Heart left ventricle (tissue), 16 donors: ENCODE measurements at regions not wholly inside any gene's neighbourhood (a gene's known extent, or its start where the extent isn't known, plus 50 kb on each side); places are given as distances from the start of the nearest gene placed in this dataset.

Source experiments
- ATAC-seq, 4 donors: fragments of 200-7000 bp; cut with Tn5 transposase; one replicate each; pipeline ENCODE4 v1.9.1; 2020 to 2022; ENCODE audit warnings: moderate library complexity in 4 of 4, mild to moderate bottlenecking in 3 of 4, moderate number of reproducible peaks in 1 of 4
- DNase-seq, 5 donors: peaks; one replicate each; pipeline ENCODE4 v3.0.0-alpha.2; 2020
- H3K27ac ChIP-seq, 12 donors: fragments of 200-600 bp; sonication (generic) in 4 of 12; one replicate each; pipeline versions ENCODE4 v1.5.0 to v1.8.0; 2016 to 2022; ENCODE audit warnings: mild to moderate bottlenecking in 2 of 12
- H3K27me3 ChIP-seq, 9 donors: fragments of 200-600 bp; sonication (generic) in 2 of 9; one replicate each; pipeline versions ENCODE4 v1.5.1 to v1.8.0; 2016 to 2022; ENCODE audit warnings: mild to moderate bottlenecking in 3 of 9
- H3K36me3 ChIP-seq, 9 donors: fragments of 200-600 bp; sonication (generic) in 2 of 9; one replicate each; pipeline versions ENCODE4 v1.5.0 to v1.8.0; 2018 to 2022; ENCODE audit warnings: mild to moderate bottlenecking in 2 of 9
- H3K4me1 ChIP-seq, 12 donors: fragments of 200-600 bp; sonication (generic) in 4 of 12; one replicate each; pipeline versions ENCODE4 v1.5.0 to v1.8.0; 2016 to 2022; ENCODE audit warnings: mild to moderate bottlenecking in 3 of 12
- H3K4me3 ChIP-seq, 12 donors: fragments of 200-600 bp; sonication (generic) in 4 of 12; one replicate each; pipeline versions ENCODE4 v1.5.0 to v1.8.0; 2017 to 2022; ENCODE audit warnings: mild to moderate bottlenecking in 9 of 12, moderate library complexity in 4 of 12
- H3K9me3 ChIP-seq, 12 donors: fragments of 200-600 bp; sonication (generic) in 4 of 12; one replicate each; pipeline versions ENCODE4 v1.5.0 to v1.8.0; 2016 to 2022; ENCODE audit warnings: mild to moderate bottlenecking in 1 of 12
- CTCF ChIP-seq, 12 donors: fragments of 200-600 bp; sonication (generic) in 4 of 12; IDR thresholded peaks; one replicate each; pipeline versions ENCODE4 v1.5.0 to v1.8.0; 2018 to 2022; ENCODE audit warnings: antibody characterized with exemption in 12 of 12, mild to moderate bottlenecking in 5 of 12
- POLR2A ChIP-seq, 2 donors: fragments of 450-650 bp; IDR thresholded peaks; one replicate each; pipeline ENCODE4 v1.6.1; 2017; ENCODE audit warnings: antibody characterized with exemption in 2 of 2, mild to moderate bottlenecking in 2 of 2, moderate library complexity in 2 of 2
- WGBS, 4 donors: extraction: QIAGEN DNeasy Blood & Tissue Kit in 2 of 4; methylation state at CpG; one replicate each; pipeline versions ENCODE4 v1.1.5 to v1.1.7; 2013 to 2018; 5-methylcytosine and 5-hydroxymethylcytosine counted together
- intact Hi-C, 10 donors: fragments of 100-400 bp; cut with DNase I; formaldehyde crosslinking; loops; one replicate each; pipeline versions ENCODE4 v1.11.1 to v1.14.2; 2022
- donor health status: ischemic (EF 13 %, LVEDD 7.1; RV severe dilation, severe dysfunction).
- donor health status: healthy with polysubstance abuse.
- donor health status: DM: no; HTN: yes; CAD: no.
- donor health status: DM: no; HTN: no; CAD: no.
- donor health status: ischemic (EF 25% LVEDD 6.9; RV normal size, moderate dysfunction).
- donor health status: ischemic (EF 25% LVEDD 5.7; RV mildly dilated, moderate dysfunction).
- donor health status: healthy.
- donor health status: DM: yes; HTN: yes; CAD: no.
- donor health status: ischemic (EF 35%, LVEDD 5.7; RV mildly dilated, moderate dysfunction).
- donor health status: nonischemic (EF 11% LVEDD 7.7; RV severe dilation, severe dysfunction).
- donor health status: DM: yes; HTN: yes; CAD: no.
- donor health status: PGD.
- donor health status: ischemic (EF 29% LVEDD 5.4; RV normal size, mild dysfunction).
- donor health status: nonischemic (EF 23%, LVEDD 6.1; RV moderate dilation, normal function).

GRCh38 chr10:55509168-55509567 is 708.1 kb upstream of the PCDH15 start:
- TF ChIP-seq CTCF (IDR thresholded peaks at IDR 0.05) (no peak), POLR2A (IDR thresholded peaks at IDR 0.05) (no peak)
- no peaks in the 10 kb centered on the region for H3K4me1 ChIP-seq
- H3K4me3 ChIP-seq = peak overlapping the region in 1 of 12 donors; percentile 17
- intact Hi-C loops = loop anchor here in 6 of 10 donors (10.0 kb wide), 4 partner anchors 224 to 424 kb away; no protein-coding TSS in a partner anchor
- H3K9me3 ChIP-seq = no peaks in the 10 kb centered on the region
- no peak overlapping the region for H3K27ac ChIP-seq
- no peaks in the 10 kb centered on the region for H3K36me3 ChIP-seq
- ATAC-seq = no peak
- peaks cover 0 to 2% (median 0%) of the 10 kb centered on the region in 9 donors for H3K27me3 ChIP-seq
- WGBS, 4 donors = 75 to 88% (median 83%) methylated on average over 4 of the region's 4 CpGs
- DNase-seq = no peak

- H3K36me3 ChIP-seq = no peaks in the 10 kb centered on the region
Measured at GRCh38 chr10:55500931-55501559, 700.0 kb upstream of the PCDH15 start.

GRCh38 chr10:55497893-55498499 is 697.0 kb upstream of the PCDH15 start:
- TF ChIP-seq CTCF (IDR thresholded peaks at IDR 0.05) (no peak), POLR2A (IDR thresholded peaks at IDR 0.05) (no peak)
- H3K27ac ChIP-seq = no peak overlapping the region
- ATAC-seq (no peak), DNase-seq (no peak)
- no peaks in the 10 kb centered on the region for H3K27me3 ChIP-seq
- intact Hi-C loops = loop anchor here in 2 of 10 donors (10.0 kb wide), 1 partner anchor 403 kb away; no protein-coding TSS in a partner anchor
- WGBS, 4 donors = 76 to 83% (median 80%) methylated on average over 4 of the region's 4 CpGs
- H3K9me3 ChIP-seq = peaks cover 0 to 7% (median 0%) of the 10 kb centered on the region in 12 donors
- H3K4me1 ChIP-seq = no peaks in the 10 kb centered on the region
- H3K36me3 ChIP-seq = no peaks in the 10 kb centered on the region
- no peak overlapping the region for H3K4me3 ChIP-seq

More at GRCh38 chr10:55500931-55501559, 700.0 kb upstream of the PCDH15 start:
- H3K27ac ChIP-seq = no peak overlapping the region
- no peak for TF ChIP-seq POLR2A (IDR thresholded peaks at IDR 0.05)
- TF ChIP-seq CTCF (IDR thresholded peaks at IDR 0.05) = peak; percentile 36 to 70 (median 57)
- H3K27me3 ChIP-seq = no peaks in the 10 kb centered on the region
- ATAC-seq (no peak), DNase-seq (peak in 1 of 5 donors; percentile 17)
- WGBS, 4 donors = 4 to 10% (median 8%) methylated on average over 1 of the region's 1 CpG
- no peaks in the 10 kb centered on the region for H3K9me3 ChIP-seq
- no peaks in the 10 kb centered on the region for H3K4me1 ChIP-seq
- intact Hi-C loops = loop anchor here in 8 of 10 donors (2.0 to 10.0 kb wide), 7 partner anchors 214 to 416 kb away; no protein-coding TSS in a partner anchor
- no peak overlapping the region for H3K4me3 ChIP-seq

DNA sequence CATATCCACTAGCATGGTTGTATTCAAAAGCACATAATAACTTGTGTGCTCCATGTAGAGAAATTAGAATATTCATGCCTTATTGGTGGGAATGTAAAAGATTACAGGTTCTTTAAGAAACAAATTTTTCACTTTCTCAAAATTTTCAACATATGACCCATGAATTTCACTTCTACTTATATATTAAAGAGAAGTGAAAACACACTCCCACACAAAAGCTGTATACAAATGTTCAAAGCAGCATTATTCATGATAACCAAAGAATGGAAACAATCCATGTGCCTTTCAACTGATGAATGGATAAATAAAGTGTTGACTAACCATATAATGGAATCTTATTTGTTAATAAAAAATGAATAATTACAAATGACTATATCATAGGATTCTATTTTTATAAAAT is 694.5 kb upstream of the PCDH15 start:
- Histone ChIP-seq H3K36me3 (no peaks in the 10 kb centered on the region), H3K4me1 (no peaks in the 10 kb centered on the region), H3K27ac (no peak overlapping the region), H3K9me3 (peaks cover 0 to 12% (median 0%) of the 10 kb centered on the region in 12 donors), H3K4me3 (no peak overlapping the region), H3K27me3 (no peaks in the 10 kb centered on the region)
- no peak for TF ChIP-seq CTCF (IDR thresholded peaks at IDR 0.05)
- no peak for TF ChIP-seq POLR2A (IDR thresholded peaks at IDR 0.05)
- DNase-seq (no peak), ATAC-seq (no peak)
- intact Hi-C loops = loop anchor here in 2 of 10 donors (10.0 kb wide), 1 partner anchor 401 kb away; no protein-coding TSS in a partner anchor
